HUES6 (cell line): ENCODE measurements at regions not wholly inside any gene's neighbourhood (a gene's known extent, or its start where the extent isn't known, plus 50 kb on each side); places are given as distances from the start of the nearest gene placed in this dataset.
A peak's percentile ranks its signal among the peaks of the same experiment; 100 is the strongest.

ENCODE experiments used
- H3K27ac ChIP-seq: 2 replicates; pipeline ENCODE4 v1.7.0; 2013; ENCODE audit warnings: low read depth, mild to moderate bottlenecking, low read length, inconsistent platforms
- H3K27me3 ChIP-seq: 2 replicates; pipeline ENCODE4 v1.6.1; 2013; ENCODE audit warnings: low read length; ENCODE audit not compliant: control insufficient read depth, insufficient read depth
- H3K36me3 ChIP-seq: 2 replicates; pipeline ENCODE4 v1.6.1; 2013; ENCODE audit warnings: low read length; ENCODE audit not compliant: control insufficient read depth, insufficient read depth
- H3K4me1 ChIP-seq: 2 replicates; pipeline ENCODE4 v1.6.1; 2013; ENCODE audit warnings: low read length; ENCODE audit not compliant: control insufficient read depth, insufficient read depth
- H3K4me3 ChIP-seq: 2 replicates; pipeline ENCODE4 v1.5.1; 2013; ENCODE audit warnings: low read depth, low read length
- H3K9ac ChIP-seq: one replicate; pipeline ENCODE4 v1.6.1; 2013; ENCODE audit warnings: mild to moderate bottlenecking, low read length
- H3K9me3 ChIP-seq: 2 replicates; pipeline ENCODE4 v1.6.1; 2013; ENCODE audit warnings: low read depth, low read length; ENCODE audit not compliant: control insufficient read depth, insufficient read depth

DNA sequence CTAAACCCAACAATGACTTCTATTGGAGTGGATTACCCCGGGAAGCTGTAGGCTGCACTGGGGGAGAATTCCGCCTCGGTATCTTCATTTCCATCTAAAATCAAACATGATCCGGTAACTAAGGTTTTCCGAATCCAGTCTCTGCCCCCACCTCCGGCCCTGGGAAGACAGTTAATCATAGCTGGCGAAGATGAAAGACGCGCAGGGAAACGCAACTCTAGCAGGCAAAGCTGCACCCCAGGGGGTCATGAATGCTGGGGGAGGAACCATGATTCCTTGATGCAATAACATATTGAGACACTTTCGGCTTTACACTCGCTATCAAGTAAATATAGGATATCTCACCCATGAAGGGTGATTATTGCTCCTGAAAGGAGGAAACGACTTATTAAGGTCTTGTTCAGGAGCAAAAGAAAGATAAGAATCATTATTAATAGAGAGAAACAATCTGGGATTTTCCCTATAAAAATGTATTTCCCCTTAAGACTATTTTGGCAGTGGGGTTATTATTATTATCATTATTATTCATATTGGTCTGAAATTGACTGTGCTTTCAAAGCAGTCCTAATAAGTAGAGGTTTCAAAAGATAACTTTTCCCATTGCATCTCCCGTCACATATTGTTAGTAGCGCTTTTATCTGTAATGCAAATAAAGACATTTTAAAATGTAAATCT lies 614.9 kb downstream of the VRK1 start:
- no peak overlapping the region for H3K9ac ChIP-seq
- H3K36me3 ChIP-seq = no peaks in the 10 kb centered on the region
- peak overlapping the region; percentile 52 for H3K4me3 ChIP-seq
- H3K27me3 ChIP-seq = peaks cover 31% of the 10 kb centered on the region
- H3K4me1 ChIP-seq = peaks cover 74% of the 10 kb centered on the region
- no peaks in the 10 kb centered on the region for H3K9me3 ChIP-seq
- H3K27ac ChIP-seq = no peak overlapping the region

DNA sequence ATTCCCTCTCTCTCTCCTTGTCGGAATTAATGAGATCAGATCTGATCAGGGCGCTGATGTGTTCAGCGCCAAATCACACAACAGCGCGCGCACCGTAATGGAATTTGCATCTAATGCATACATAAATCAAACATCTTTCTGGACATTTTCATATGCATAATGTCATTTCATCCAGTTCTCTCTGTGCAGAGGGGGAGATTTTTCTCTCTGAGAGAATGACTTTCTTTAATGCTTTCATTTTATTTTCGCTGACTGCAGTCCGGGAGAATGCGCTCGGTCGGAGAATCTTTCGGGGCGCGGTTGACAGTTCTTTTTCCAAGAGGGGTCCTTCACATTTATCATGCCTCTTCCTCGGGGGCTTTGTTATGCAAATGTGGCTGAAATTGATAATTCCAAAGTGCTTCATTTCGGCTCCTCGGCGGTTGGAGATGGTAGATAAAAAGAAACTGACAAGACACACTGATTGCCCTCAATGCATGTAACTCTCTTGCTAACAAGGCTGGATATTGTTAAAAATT lies 615.9 kb downstream of the VRK1 start:
- H3K27me3 ChIP-seq = peaks cover 31% of the 10 kb centered on the region
- H3K36me3 ChIP-seq = no peaks in the 10 kb centered on the region
- H3K27ac ChIP-seq = no peak overlapping the region
- H3K9me3 ChIP-seq = no peaks in the 10 kb centered on the region
- peak overlapping the region; percentile 52 for H3K4me3 ChIP-seq
- peaks cover 64% of the 10 kb centered on the region for H3K4me1 ChIP-seq
- H3K9ac ChIP-seq = no peak overlapping the region

DNA sequence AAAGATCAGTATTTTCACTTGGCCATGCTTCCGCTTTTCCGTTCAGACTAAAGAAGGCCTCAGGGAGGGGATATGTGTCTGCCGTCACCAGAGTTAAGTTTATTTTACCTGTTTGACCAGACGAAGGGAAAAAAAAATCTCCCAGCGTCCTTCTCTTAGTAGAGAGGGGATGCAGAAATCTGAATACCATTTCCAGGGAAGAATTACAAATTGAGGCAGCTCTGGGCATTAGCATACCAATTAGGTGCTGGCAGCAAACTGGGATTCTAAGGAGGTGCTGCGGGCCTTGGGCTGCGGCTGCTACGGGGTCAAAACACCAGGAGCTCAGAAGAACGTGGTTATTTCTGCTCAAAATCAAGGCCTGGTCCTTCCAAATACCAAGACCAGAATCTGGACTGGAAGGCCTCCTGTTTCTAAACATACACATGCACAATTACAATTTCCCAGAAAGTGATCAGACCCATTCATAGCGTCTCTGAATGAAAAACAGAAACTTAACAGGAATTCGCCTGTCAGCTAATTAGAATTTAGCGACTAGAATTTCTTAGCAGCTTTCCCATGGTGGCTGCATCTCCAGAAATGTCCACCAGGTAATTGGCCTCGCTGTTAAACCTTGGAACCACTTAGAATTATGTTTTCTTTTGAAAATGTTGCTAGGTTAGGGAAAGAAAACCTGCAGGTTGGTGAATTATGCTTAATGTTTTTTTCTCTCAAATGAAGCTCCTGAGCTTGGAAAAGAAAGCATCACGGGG lies 617.0 kb downstream of the VRK1 start:
- peak overlapping the region; percentile 9 for H3K9ac ChIP-seq
- H3K4me3 ChIP-seq = peak overlapping the region; percentile 52
- peaks cover 58% of the 10 kb centered on the region for H3K4me1 ChIP-seq
- peak overlapping the region; percentile 61; the same call in 1 of the 2 replicates for H3K27ac ChIP-seq
- H3K9me3 ChIP-seq = no peaks in the 10 kb centered on the region
- H3K27me3 ChIP-seq = peaks cover 31% of the 10 kb centered on the region
- H3K36me3 ChIP-seq = no peaks in the 10 kb centered on the region

DNA sequence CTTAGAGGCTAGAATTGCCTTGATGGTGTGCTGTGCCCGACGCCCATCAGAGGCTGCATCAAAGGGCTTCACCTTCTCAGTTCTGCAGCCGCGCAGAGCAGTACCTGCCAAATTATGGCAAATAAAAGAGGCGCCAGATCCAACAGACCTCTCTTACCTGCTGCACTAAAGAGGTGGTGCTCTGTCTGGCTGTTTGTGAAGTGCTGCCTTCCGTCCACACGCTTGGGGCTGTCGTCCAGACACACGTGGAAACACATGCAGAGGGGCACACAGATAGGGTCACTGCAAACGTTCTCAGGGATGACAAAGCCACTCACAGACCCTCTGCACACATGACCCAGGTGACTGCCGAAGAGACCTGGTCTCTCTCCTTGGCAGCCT lies 617.5 kb downstream of the VRK1 start:
- Histone ChIP-seq H3K9ac (peak overlapping the region; percentile 9), H3K9me3 (no peaks in the 10 kb centered on the region), H3K4me1 (peaks cover 58% of the 10 kb centered on the region), H3K36me3 (no peaks in the 10 kb centered on the region), H3K27ac (no peak overlapping the region), H3K27me3 (peaks cover 31% of the 10 kb centered on the region), H3K4me3 (peak overlapping the region; percentile 52; the same call in 1 of the 2 replicates)

DNA sequence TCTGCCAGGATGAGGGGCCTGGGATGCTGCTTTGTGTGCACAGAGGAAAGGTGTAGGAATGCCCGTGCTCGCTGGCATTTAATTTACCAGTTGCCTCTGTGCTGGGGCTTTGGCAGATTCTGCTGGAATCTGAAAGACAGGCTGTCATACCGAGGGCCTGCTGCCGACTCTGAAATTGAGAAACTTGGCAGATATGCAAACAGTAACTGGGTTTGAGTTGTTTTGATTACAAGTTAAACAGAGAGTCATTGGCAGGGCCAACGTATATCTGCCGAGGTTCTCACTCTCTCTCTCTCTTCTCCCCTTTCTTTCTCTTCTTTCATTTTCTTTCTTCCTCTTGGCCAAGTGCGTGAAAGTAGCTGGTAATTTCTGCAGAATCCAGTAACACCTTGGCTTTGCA lies 618.7 kb downstream of the VRK1 start:
- H3K9ac ChIP-seq = no peak overlapping the region
- peaks cover 51% of the 10 kb centered on the region for H3K4me1 ChIP-seq
- H3K27me3 ChIP-seq = peaks cover 27% of the 10 kb centered on the region
- no peaks in the 10 kb centered on the region for H3K36me3 ChIP-seq
- no peaks in the 10 kb centered on the region for H3K9me3 ChIP-seq
- H3K27ac ChIP-seq = no peak overlapping the region
- H3K4me3 ChIP-seq = no peak overlapping the region

DNA sequence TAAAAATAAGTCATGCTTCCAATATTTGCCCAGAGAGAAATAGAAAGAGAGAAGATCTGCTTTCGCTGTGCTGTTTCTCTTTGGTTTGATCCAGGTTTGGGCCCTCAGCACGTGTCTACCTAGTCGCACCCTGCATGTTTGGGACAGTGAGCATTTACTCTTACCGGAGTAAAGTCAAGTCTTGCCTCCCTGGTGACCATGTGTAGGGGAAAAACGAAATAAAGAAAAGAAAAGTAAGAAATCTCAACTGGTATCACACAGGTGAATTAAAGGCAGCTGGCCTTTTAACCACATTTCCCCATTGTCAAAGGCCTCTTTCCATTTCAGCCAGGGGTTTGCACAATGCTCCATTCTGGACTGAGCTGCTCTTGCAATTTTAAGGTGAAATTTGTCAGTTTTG lies 619.4 kb downstream of the VRK1 start:
- Histone ChIP-seq H3K36me3 (no peaks in the 10 kb centered on the region), H3K4me1 (peaks cover 45% of the 10 kb centered on the region), H3K27me3 (peaks cover 21% of the 10 kb centered on the region), H3K9ac (no peak overlapping the region), H3K4me3 (no peak overlapping the region), H3K9me3 (no peaks in the 10 kb centered on the region), H3K27ac (no peak overlapping the region)

DNA sequence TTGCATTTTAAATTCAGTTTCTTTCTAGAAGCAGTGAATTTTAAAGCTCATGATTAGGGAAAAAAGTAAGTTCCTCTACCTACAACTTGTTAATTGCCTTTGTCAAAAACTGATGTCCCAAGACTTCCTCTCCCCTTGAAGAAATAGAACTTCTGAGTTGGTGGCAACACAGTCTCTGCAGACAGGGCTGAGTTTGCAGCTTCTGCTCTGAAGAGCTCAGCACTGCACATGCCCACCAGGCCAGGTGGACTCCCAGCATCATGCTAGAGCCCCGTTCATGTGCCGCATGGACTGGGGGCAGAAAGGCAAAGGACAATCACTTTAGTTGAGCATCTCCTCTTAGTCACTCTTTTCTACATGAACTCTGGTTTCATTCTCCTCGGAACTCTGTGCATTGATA lies 620.1 kb downstream of the VRK1 start:
- peaks cover 37% of the 10 kb centered on the region for H3K4me1 ChIP-seq
- H3K27me3 ChIP-seq = peaks cover 13% of the 10 kb centered on the region
- no peak overlapping the region for H3K4me3 ChIP-seq
- H3K9me3 ChIP-seq = no peaks in the 10 kb centered on the region
- H3K36me3 ChIP-seq = no peaks in the 10 kb centered on the region
- H3K9ac ChIP-seq = no peak overlapping the region
- no peak overlapping the region for H3K27ac ChIP-seq

DNA sequence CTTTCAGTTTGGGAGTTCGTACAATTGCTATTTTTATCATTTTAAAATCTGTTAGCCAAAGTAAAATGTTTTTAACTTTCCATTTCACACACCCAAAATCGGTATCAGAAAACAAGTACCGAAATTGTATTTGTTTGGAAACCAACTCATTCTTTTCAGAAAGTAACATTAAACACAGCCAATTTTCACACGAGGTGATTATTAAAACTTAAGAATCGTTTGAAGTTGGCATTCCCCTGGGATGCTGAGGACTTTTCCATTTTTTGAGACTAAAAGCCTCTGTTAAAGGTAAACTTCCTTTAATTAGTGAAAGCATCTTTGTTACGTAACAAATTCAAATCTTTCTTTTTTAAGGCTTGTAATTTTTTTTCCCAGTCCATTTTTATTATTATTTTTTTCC lies 623.0 kb downstream of the VRK1 start:
- H3K9ac ChIP-seq = no peak overlapping the region
- peaks cover 19% of the 10 kb centered on the region for H3K4me1 ChIP-seq
- H3K27me3 ChIP-seq = peaks cover 3% of the 10 kb centered on the region; the same call in 1 of the 2 replicates
- H3K9me3 ChIP-seq = no peaks in the 10 kb centered on the region
- H3K36me3 ChIP-seq = no peaks in the 10 kb centered on the region
- no peak overlapping the region for H3K27ac ChIP-seq
- no peak overlapping the region for H3K4me3 ChIP-seq

DNA sequence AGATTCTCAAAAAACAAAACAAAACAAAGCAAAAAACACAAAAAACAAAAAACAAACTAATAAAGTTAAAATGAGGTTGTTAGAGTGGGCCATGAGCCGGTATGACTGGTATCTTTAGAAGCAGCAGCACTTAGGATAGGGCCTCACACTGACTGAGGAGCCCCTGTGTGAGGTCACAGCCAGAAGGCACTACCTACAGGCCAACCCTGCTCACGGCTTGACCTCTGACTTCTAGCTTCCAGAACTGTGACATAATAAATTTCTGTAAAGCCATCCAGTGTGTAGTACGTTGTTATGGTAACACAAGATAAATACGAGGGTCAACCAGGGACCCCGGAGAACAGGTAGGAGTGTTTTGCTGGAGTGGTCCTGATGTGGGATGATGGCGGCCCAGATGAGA lies 629.6 kb downstream of the VRK1 start:
- Histone ChIP-seq H3K9me3 (no peaks in the 10 kb centered on the region), H3K4me3 (no peak overlapping the region), H3K4me1 (peaks cover 3% of the 10 kb centered on the region; the same call in 1 of the 2 replicates), H3K27ac (no peak overlapping the region), H3K9ac (no peak overlapping the region), H3K27me3 (peaks cover 5% of the 10 kb centered on the region; the same call in 1 of the 2 replicates), H3K36me3 (no peaks in the 10 kb centered on the region)

DNA sequence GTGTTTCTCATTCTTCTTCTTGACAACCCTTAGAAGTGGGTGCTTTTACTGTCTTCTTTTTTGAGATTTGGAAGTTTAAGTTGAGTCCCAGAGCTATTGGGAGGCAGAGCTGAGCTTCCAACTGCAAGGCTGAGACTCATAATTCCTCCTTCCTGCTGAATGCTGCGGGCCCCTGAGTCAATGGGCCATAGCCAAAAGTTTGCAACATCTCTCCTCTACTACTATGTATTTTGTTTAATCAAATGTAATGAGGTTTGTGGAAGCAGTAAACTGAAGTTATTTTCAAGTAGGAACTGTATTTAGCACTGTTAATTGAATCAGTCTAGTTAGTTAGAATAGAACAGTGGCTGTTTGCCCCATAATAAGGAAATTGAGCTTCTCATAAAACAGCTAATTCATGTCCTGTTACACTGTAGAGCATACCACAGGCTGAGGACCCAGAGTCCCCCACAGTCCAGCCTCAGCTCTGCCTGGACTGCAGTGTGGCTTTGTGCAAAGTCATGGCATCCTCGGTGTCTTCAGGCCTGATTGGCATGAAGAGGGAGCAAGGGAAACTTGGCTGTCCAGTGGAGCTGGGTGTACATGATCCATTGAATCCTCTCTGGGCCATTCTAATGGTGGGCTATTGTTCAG lies 631.7 kb downstream of the VRK1 start:
- peaks cover 3% of the 10 kb centered on the region; the same call in 1 of the 2 replicates for H3K4me1 ChIP-seq
- no peaks in the 10 kb centered on the region for H3K9me3 ChIP-seq
- peaks cover 5% of the 10 kb centered on the region; the same call in 1 of the 2 replicates for H3K27me3 ChIP-seq
- H3K4me3 ChIP-seq = no peak overlapping the region
- no peaks in the 10 kb centered on the region for H3K36me3 ChIP-seq
- no peak overlapping the region for H3K9ac ChIP-seq
- no peak overlapping the region for H3K27ac ChIP-seq

DNA sequence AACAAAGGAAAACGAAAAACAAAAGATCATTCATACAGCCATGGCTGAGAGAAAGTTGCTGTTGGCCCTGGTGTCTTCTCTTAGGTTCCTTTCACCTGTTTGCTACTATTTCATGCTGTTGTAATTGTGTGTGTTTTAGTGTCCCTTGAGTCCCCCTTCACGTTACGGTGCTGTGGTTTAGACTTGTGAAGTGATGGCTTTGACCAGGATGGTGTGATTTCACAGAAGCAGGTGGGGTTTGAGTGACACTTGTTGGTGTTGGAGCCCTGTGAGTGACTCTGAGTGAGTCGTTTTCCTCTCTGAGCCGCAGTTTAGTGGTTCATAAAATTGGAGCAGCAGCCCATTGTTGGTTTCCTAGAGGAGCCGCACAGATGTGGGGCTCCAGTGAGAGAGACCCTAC lies 635.4 kb downstream of the VRK1 start:
- Histone ChIP-seq H3K9ac (no peak overlapping the region), H3K9me3 (no peaks in the 10 kb centered on the region), H3K27me3 (no peaks in the 10 kb centered on the region), H3K4me3 (no peak overlapping the region), H3K36me3 (no peaks in the 10 kb centered on the region), H3K27ac (no peak overlapping the region), H3K4me1 (no peaks in the 10 kb centered on the region)
